Heart left ventricle (tissue), 16 donors: ENCODE measurements at regions not wholly inside any gene's neighbourhood (a gene's known extent, or its start where the extent isn't known, plus 50 kb on each side); places are given as distances from the start of the nearest gene placed in this dataset.

Experiments
- ATAC-seq, 4 donors: fragments of 200-7000 bp; cut with Tn5 transposase; one replicate each; pipeline ENCODE4 v1.9.1; 2020 to 2022; ENCODE audit warnings: moderate library complexity in 4 of 4, mild to moderate bottlenecking in 3 of 4, moderate number of reproducible peaks in 1 of 4
- DNase-seq, 5 donors: peaks; one replicate each; pipeline ENCODE4 v3.0.0-alpha.2; 2020
- H3K27ac ChIP-seq, 12 donors: fragments of 200-600 bp; sonication (generic) in 4 of 12; one replicate each; pipeline versions ENCODE4 v1.5.0 to v1.8.0; 2016 to 2022; ENCODE audit warnings: mild to moderate bottlenecking in 2 of 12
- H3K27me3 ChIP-seq, 9 donors: fragments of 200-600 bp; sonication (generic) in 2 of 9; one replicate each; pipeline versions ENCODE4 v1.5.1 to v1.8.0; 2016 to 2022; ENCODE audit warnings: mild to moderate bottlenecking in 3 of 9
- H3K36me3 ChIP-seq, 9 donors: fragments of 200-600 bp; sonication (generic) in 2 of 9; one replicate each; pipeline versions ENCODE4 v1.5.0 to v1.8.0; 2018 to 2022; ENCODE audit warnings: mild to moderate bottlenecking in 2 of 9
- H3K4me1 ChIP-seq, 12 donors: fragments of 200-600 bp; sonication (generic) in 4 of 12; one replicate each; pipeline versions ENCODE4 v1.5.0 to v1.8.0; 2016 to 2022; ENCODE audit warnings: mild to moderate bottlenecking in 3 of 12
- H3K4me3 ChIP-seq, 12 donors: fragments of 200-600 bp; sonication (generic) in 4 of 12; one replicate each; pipeline versions ENCODE4 v1.5.0 to v1.8.0; 2017 to 2022; ENCODE audit warnings: mild to moderate bottlenecking in 9 of 12, moderate library complexity in 4 of 12
- H3K9me3 ChIP-seq, 12 donors: fragments of 200-600 bp; sonication (generic) in 4 of 12; one replicate each; pipeline versions ENCODE4 v1.5.0 to v1.8.0; 2016 to 2022; ENCODE audit warnings: mild to moderate bottlenecking in 1 of 12
- CTCF ChIP-seq, 12 donors: fragments of 200-600 bp; sonication (generic) in 4 of 12; IDR thresholded peaks; one replicate each; pipeline versions ENCODE4 v1.5.0 to v1.8.0; 2018 to 2022; ENCODE audit warnings: antibody characterized with exemption in 12 of 12, mild to moderate bottlenecking in 5 of 12
- POLR2A ChIP-seq, 2 donors: fragments of 450-650 bp; IDR thresholded peaks; one replicate each; pipeline ENCODE4 v1.6.1; 2017; ENCODE audit warnings: antibody characterized with exemption in 2 of 2, mild to moderate bottlenecking in 2 of 2, moderate library complexity in 2 of 2
- WGBS, 4 donors: extraction: QIAGEN DNeasy Blood & Tissue Kit in 2 of 4; methylation state at CpG; one replicate each; pipeline versions ENCODE4 v1.1.5 to v1.1.7; 2013 to 2018; 5-methylcytosine and 5-hydroxymethylcytosine counted together
- intact Hi-C, 10 donors: fragments of 100-400 bp; cut with DNase I; formaldehyde crosslinking; loops; one replicate each; pipeline versions ENCODE4 v1.11.1 to v1.14.2; 2022
- donor health status: ischemic (EF 13 %, LVEDD 7.1; RV severe dilation, severe dysfunction).
- donor health status: healthy with polysubstance abuse.
- donor health status: DM: no; HTN: yes; CAD: no.
- donor health status: DM: no; HTN: no; CAD: no.
- donor health status: ischemic (EF 25% LVEDD 6.9; RV normal size, moderate dysfunction).
- donor health status: ischemic (EF 25% LVEDD 5.7; RV mildly dilated, moderate dysfunction).
- donor health status: healthy.
- donor health status: DM: yes; HTN: yes; CAD: no.
- donor health status: ischemic (EF 35%, LVEDD 5.7; RV mildly dilated, moderate dysfunction).
- donor health status: nonischemic (EF 11% LVEDD 7.7; RV severe dilation, severe dysfunction).
- donor health status: DM: yes; HTN: yes; CAD: no.
- donor health status: PGD.
- donor health status: ischemic (EF 29% LVEDD 5.4; RV normal size, mild dysfunction).
- donor health status: nonischemic (EF 23%, LVEDD 6.1; RV moderate dilation, normal function).

- DNase-seq (no peak), ATAC-seq (no peak)
- WGBS, 4 donors: 76 to 84% (median 81%) methylated on average over 4 of the region's 4 CpGs
- no peaks in the 10 kb centered on the region for H3K9me3 ChIP-seq
- no peaks in the 10 kb centered on the region for H3K27me3 ChIP-seq
- no peaks in the 10 kb centered on the region for H3K36me3 ChIP-seq
- no peak overlapping the region for H3K4me3 ChIP-seq
- intact Hi-C loops: no loop called here
- H3K27ac ChIP-seq: no peak overlapping the region
- H3K4me1 ChIP-seq: no peaks in the 10 kb centered on the region
- no peak for TF ChIP-seq CTCF (IDR thresholded peaks at IDR 0.05)
- TF ChIP-seq POLR2A (IDR thresholded peaks at IDR 0.05): no peak
These were observed 252.7 kb downstream of the ACTR3B start for GRCh38 chr7:153012203-153012602.

GRCh38 chr7:153017223-153017622, 257.7 kb downstream of the ACTR3B start:
- no peaks in the 10 kb centered on the region for H3K9me3 ChIP-seq
- TF ChIP-seq POLR2A (IDR thresholded peaks at IDR 0.05): no peak
- no peak for TF ChIP-seq CTCF (IDR thresholded peaks at IDR 0.05)
- ATAC-seq (no peak), DNase-seq (no peak)
- intact Hi-C loops: no loop called here
- no peak overlapping the region for H3K4me3 ChIP-seq
- H3K27me3 ChIP-seq: no peaks in the 10 kb centered on the region
- H3K36me3 ChIP-seq: no peaks in the 10 kb centered on the region
- 57 to 69% (median 66%) methylated on average over 14 of the region's 14 CpGs for WGBS, 4 donors
- H3K4me1 ChIP-seq: no peaks in the 10 kb centered on the region
- H3K27ac ChIP-seq: no peak overlapping the region

- intact Hi-C loops: loop anchor here in 1 of 10 donors (10.0 kb wide), 1 partner anchor 57 kb away; no protein-coding TSS in a partner anchor
- Histone ChIP-seq H3K9me3 (no peaks in the 10 kb centered on the region), H3K4me1 (no peaks in the 10 kb centered on the region), H3K4me3 (no peak overlapping the region), H3K36me3 (no peaks in the 10 kb centered on the region), H3K27ac (no peak overlapping the region), H3K27me3 (no peaks in the 10 kb centered on the region)
- WGBS, 4 donors: 75 to 90% (median 81%) methylated on average over 4 to 6 of the region's 6 CpGs
- DNase-seq: no peak
- TF ChIP-seq POLR2A (IDR thresholded peaks at IDR 0.05): no peak
- no peak for TF ChIP-seq CTCF (IDR thresholded peaks at IDR 0.05)
- ATAC-seq: no peak
These were observed 262.0 kb downstream of the ACTR3B start for GRCh38 chr7:153021542-153021941.

- TF ChIP-seq POLR2A (IDR thresholded peaks at IDR 0.05) (no peak), CTCF (IDR thresholded peaks at IDR 0.05) (no peak)
- Histone ChIP-seq H3K4me1 (no peaks in the 10 kb centered on the region), H3K27me3 (no peaks in the 10 kb centered on the region), H3K9me3 (no peaks in the 10 kb centered on the region), H3K4me3 (no peak overlapping the region), H3K36me3 (no peaks in the 10 kb centered on the region), H3K27ac (no peak overlapping the region)
- DNase-seq (no peak), ATAC-seq (no peak)
- WGBS, 4 donors: 58 to 65% (median 58%) methylated on average over 12 of the region's 12 CpGs
- intact Hi-C loops: loop anchor here in 1 of 10 donors (10.0 kb wide), 1 partner anchor 58 kb away; no protein-coding TSS in a partner anchor
These were observed 263.1 kb downstream of the ACTR3B start for GRCh38 chr7:153022475-153023193.
